DMS 273 treated with DMSO at 0.1 percent for 48 hours (cell line): ENCODE measurements at regions not wholly inside any gene's neighbourhood (a gene's known extent, or its start where the extent isn't known, plus 50 kb on each side); places are given as distances from the start of the nearest gene placed in this dataset.
"Not testable (repeated sequence)": the region's sequence is repeated elsewhere in the genome, so short reads cannot be mapped to it uniquely, and the experiment has no call there.

Experiments
- DNase-seq: peaks from one replicate; lab custom pipeline; 2025; lab: John Stamatoyannopoulos, UW

DNA sequence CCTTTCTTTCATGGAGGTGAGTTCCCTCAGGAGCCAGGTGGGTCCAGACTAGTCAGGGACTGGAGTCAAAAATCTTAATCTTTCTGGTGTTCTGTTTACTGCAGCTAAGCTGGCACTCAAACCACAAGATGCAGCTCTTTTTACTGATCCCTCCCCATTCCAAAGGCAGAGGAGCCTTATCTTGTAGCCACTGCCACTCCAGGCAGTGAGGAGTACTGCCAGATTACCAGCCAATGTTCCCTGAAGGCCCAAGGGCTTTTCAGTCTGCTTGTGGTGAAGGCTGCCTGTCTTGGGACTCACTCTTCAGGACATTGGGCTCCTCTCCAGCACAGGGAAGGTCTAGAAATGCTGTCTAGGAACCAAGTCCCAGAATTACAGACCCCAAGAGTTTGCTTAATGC is 490.4 kb upstream of the ADGRB3 start:
- DNase-seq, result no peak

- no peak for DNase-seq
Measured at GRCh38 chr6:68141190-68141589, 493.9 kb upstream of the ADGRB3 start.

GRCh38 chr6:68139130-68139529 is 496.0 kb upstream of the ADGRB3 start:
- no peak for DNase-seq

DNA sequence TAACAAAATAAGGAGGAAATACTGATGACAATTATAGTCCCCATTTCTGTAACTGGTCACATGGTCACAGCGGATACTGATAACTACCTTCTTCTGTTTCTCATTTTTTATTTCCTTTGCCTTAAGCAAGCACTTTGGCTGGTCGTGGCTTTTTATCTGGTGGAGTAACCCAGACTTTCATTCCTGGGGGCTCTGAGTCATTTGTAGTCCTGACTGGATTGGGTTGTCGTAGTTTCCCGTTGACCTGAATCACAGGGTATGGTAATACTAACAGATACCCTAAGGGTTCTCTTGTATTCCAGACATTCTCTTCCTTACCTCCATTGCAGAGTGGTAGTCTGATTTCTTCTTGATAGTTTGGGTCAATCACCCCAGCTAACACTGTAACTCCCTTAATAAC is 500.3 kb upstream of the ADGRB3 start:
- no peak for DNase-seq

- no peak for DNase-seq
Measured at GRCh38 chr6:68128211-68128610, 506.9 kb upstream of the ADGRB3 start.

DNA sequence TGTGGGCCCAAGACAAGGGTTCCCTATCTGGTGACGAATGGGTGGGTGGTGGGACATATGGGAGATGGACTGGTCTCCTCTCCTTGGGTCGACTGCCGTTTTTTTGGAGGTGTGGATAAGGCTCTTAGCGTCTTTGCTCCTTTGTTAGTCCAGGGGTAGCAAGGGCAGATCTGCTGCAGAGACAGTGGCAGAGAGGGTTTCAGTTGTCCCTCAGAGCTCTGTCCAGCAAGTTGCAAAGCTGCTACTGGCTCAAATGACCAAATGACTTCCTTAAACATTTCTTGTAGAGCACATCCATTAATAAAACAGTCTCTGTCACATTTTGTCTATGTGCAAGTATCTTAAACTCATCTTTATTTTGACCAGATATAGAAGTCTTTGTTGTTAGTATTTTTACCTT is 508.0 kb upstream of the ADGRB3 start:
- DNase-seq, result no peak

DNA sequence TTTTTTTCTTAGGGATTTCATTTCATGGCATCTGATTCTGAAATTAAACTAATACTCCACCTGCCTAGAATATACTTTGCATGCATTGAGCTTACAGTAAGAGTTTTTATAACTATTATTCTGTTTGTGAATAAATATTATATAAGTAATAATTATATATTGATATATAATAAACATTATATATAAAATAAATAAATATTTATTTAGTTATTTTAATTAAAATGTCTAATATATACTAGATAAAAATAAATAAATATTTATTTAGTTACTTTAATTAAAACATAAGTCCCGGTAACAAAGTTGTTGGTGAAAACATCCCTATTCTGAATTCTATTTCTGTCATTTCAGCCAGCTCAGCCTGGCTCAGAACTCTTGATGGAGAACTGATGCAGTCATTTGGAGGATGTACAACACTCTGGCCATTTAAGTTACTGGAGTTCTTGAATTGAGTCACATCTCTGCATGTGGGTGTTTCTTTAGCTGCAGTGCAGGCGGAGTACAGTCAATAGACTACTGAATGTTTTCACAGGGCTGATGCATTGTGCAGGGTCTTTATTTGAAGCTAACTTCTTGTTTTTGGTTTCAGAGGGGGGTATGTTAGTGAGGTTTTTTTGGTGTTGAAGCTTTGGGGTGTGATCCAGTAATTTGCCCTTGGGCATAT is 508.9 kb upstream of the ADGRB3 start:
- DNase-seq, result no peak

DNA sequence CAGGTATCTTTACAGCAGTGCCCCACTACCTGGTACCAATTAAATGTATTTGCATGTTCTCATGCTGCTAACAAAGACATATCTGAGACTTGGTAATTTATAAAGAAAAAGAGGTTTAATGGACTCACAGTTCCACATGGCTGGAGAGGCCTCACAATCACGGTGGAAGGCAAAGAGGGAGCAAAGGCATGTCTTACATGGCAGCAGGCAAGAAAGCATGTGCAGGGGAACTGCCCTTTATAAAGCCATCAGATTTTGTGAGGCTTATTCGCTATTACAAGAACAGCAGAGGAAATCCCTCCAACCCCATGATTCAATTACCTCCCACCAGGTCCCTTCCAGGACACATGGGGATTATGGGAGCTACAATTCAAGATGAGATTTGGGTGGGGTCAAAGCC is 512.1 kb upstream of the ADGRB3 start:
- not testable (repeated sequence) for DNase-seq

DNA sequence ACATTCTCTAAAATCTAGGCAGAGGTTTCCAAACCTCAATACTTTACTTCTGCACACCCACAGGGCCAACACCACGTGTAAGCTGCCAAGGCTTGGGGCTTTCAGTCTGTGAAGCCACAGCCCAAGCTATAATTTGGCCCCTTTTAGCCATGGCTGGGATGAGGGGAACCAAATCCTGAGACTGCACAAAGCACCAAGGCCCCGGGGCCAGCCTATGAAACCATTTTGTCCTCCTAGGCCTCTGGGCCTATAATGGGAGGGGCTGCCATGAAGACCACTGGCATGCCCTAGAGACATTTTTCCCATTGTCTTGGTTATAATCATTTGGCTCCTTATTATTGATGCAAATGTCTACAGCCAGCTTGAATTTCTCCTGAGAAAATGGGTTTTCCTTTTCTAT is 513.0 kb upstream of the ADGRB3 start:
- no peak for DNase-seq

GRCh38 chr6:68120954-68121353 is 514.1 kb upstream of the ADGRB3 start:
- not testable (repeated sequence) for DNase-seq

DNA sequence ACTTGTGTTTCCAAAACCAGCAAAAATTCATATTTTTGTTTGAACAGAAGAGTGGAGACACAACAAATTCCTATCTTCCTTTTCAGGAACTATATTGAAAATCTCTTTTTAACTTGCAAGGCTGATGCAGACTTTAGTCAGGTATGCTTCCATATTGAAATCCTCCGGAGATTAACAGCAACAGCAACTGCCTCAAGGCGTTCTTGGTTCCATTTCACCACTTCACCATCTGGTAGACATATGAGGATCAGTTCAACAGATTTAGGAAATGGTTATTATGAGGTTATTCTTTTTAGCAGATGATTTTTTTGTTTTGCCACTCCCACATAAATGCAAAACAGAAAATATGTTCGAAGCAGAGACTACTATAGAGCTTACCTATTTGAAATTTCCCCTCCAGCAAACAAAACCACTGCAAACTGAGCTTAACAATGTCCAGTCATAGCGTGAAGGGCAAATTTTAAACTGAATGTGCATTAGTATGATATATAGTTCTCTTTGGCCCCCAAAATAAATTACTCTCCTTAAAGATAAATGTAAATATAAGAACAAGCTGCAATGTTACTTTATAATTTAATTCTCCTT is 520.5 kb upstream of the ADGRB3 start:
- no peak for DNase-seq

- DNase-seq, result no peak
Measured at GRCh38 chr6:68108233-68108835, 526.7 kb upstream of the ADGRB3 start.

GRCh38 chr6:68094070-68094469 is 541.0 kb upstream of the ADGRB3 start:
- DNase-seq, result no peak

DNA sequence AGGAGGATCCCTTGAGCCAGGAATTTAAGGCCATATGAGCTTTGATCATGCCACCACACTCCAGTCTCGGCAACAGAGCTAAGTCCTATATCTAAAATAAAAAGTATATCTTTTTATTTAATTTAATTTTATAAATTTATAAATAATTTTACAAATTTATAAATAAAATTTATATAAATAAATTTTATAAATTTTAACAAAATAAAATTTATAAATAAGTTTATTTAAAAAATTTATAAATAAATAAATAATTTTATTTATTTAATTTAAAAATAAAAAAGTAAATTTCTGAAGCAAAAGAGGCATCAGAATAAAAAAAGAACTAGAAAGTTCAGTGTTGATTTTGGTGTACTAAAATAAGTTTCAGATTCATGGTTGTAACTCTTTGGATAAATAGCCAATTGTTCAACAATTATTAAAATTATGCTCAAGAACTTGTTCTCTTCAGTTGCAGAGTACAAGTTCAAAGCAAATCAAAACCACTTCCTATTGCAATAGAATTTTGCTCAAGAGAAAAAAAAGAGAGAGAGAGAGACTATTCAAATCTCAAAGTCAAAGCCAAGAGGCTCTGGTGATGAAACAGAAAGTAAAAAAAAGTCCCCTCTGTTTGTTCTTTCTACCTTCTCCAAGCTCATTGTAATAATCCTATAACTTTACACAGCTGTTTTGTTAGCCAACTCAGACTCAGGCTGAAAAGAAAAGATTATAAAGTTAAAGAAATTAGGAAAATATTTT is 547.5 kb upstream of the ADGRB3 start:
- no peak for DNase-seq

- DNase-seq, result no peak
Measured at GRCh38 chr6:68086199-68086598, 548.9 kb upstream of the ADGRB3 start.

- not testable (repeated sequence) for DNase-seq
Measured at GRCh38 chr6:68085599-68085998, 549.5 kb upstream of the ADGRB3 start.

DNA sequence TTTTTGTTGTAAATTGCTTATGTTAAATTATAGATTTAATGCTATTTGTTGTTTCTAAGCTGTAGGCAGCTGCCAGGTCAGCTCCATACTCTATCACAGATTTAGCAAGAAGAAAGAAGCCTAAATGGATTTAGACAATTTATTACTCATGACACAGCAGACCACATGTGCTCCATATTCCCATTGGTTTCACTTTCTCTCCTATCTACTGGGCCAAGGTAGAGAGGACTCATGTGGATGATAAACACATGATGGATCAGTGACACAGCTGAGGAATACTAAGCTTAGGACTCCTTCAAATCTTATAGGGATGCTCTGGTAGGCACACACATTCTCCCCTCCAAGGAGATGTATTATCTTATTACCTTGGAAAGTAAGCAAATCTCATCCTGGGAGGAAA is 553.0 kb upstream of the ADGRB3 start:
- DNase-seq, result no peak

DNA sequence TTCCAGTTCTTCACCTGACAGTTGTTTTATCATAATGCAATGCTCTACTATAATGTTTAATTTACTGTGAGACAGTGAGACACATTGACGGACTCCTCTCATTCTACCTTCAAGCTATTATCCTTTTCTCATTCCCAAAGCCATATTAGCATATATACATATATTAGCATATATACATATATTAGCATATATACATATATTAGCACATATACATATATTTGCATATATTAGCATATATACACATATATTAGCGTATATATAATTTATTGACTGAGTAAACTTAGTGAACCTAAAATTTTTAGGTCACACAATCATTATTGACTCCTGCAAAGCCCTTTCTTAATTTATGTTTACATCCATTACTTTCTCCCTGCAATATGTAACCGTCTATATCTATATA is 555.0 kb upstream of the ADGRB3 start:
- no peak for DNase-seq

- no peak for DNase-seq
Measured at GRCh38 chr6:68077661-68078060, 557.4 kb upstream of the ADGRB3 start.

DNA sequence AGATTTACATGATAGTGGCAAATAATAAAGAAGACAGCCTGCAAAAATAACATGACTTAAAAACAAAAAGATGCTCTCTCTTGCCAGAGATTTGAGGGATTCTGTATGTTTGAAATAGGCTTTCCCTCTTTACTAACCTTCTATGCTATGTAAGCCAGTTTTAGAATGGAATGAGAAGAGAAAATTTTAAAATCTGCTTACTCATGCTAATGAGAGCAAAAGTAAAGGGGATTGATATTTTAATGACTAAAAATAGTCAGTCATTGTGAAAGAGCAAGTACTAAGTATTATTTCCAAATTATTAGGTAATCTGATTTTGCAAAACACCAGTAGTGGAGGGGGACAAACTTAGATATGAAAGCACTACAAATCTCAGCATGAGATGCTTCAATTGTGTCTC is 563.3 kb upstream of the ADGRB3 start:
- DNase-seq, result no peak

DNA sequence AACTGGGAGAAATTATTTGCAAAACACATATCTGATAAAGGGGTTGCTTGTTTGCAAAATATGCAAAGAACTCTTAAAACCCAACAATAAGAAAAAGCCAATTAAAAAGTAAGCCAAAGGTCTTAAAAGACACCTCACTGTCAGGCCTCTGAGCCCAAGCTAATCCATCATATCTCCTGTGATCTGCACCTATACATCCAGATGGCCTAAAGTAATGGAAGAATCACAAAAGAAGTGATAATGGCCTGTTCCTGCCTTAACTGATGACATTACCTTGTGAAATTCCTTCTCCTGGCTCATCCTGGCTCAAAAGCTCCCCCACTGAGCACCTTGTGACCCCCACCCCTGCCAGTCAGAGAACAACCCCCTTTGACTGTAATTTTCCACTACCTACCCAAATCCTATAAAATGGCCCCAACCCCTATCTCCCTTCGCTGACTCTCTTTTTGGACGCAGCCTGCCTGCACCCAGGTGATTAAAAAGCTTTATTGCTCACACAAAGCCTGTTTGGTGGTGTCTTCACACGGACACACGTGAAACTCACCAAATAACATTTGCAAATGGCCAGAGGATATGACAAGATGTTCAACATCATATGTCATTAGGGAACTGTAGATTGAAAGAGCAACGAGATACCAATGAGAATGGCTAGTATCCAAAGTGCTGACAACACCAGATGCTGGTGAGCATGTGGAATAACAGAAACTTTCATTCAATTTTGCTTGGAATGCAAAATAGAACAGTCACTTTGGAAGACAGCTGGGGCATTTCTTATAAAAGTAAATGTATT is 565.0 kb upstream of the ADGRB3 start:
- DNase-seq, result no peak

DNA sequence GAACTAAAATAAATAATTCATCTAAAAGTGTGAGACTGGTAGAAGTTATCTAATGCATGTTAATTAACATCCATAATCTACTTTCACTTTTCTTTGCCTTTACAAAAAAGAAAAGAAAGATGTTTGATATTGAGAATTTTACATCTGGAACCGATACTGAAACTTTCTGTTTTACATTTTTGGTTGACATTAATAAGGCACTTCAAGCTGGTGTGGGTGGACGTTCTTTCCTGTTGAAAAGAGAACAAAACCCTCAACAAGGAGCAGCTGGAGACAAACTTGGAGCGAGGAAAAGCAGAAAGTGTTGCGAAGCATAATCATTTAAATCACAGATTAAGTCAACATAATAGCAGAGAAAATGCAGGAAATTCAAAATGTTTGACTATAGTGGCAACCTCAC is 575.2 kb upstream of the ADGRB3 start:
- DNase-seq, result no peak
